ENCODE measurements at regions not wholly inside any gene's neighbourhood (a gene's known extent, or its start where the extent isn't known, plus 50 kb on each side); places are given as distances from the start of the nearest gene placed in this dataset.

DNA sequence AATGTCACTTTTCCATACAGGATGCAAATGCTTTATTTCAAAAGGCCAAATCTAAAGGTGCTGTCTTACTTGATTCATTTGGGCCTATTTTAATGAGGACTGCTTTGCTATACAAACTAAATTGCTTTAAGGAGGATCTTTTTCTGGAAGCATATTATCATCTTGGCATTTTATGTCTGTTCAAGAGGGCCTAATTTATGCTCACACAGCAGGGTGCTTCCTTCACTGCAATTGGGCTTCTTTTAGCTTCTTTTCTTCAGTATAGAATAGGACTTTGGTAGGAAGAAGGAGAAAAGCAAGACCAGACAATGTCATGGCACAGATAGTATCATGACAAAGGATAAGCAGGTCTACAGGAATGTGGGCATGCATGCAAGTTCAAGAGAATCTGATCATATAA lies 222.4 kb upstream of the ANKRD50 start:
- H3K4me1 ChIP-seq (ENCODE audit: control insufficient read depth in 1 of 2, insufficient read depth in 2 of 2, low read length in 2 of 2) = no peaks in the 10 kb centered on the region
- H3K9me3 Mint-ChIP-seq = peaks cover 0 to 2% (median 0%) of the 10 kb centered on the region in 7 donors
- no peak for DNase-seq
- no peak for TF ChIP-seq CTCF (IDR thresholded peaks at IDR 0.05)
- H3K27ac ChIP-seq (ENCODE audit: low read depth in 1 of 2, low read length in 2 of 2) = no peak overlapping the region
- no peak overlapping the region for H3K27ac Mint-ChIP-seq
- H4K20me1 ChIP-seq (ENCODE audit: insufficient read depth, low read length) = no peaks in the 10 kb centered on the region
- H3K36me3 Mint-ChIP-seq = no peaks in the 10 kb centered on the region
- H3K4me2 ChIP-seq (replicated peaks; ENCODE audit: extremely low read depth, low read length, poor library complexity, severe bottlenecking) = no peak overlapping the region
- no peaks in the 10 kb centered on the region for H3K27me3 ChIP-seq (ENCODE audit: control insufficient read depth in 2 of 2, insufficient read depth in 2 of 2, low read length in 2 of 2)
- intact Hi-C loops (cut with micrococcal nuclease) = no loop called here
- no peak overlapping the region for H3K9ac ChIP-seq (ENCODE audit: insufficient read depth, low read length, poor library complexity, severe bottlenecking)
- H3K4me3 ChIP-seq (replicated peaks in 1 of 3; ENCODE audit: low read depth in 2 of 3, low read length in 3 of 3) = no peak overlapping the region
- no peaks in the 10 kb centered on the region for H3K79me2 ChIP-seq (ENCODE audit: insufficient read depth, low read length)
- peaks cover 0 to 4% (median 0%) of the 10 kb centered on the region in 3 donors for H3K27me3 Mint-ChIP-seq (ENCODE audit: low read depth in 3 of 3)
- no peak overlapping the region for H3K4me3 Mint-ChIP-seq
- H3K36me3 ChIP-seq (replicated peaks in 1 of 2; ENCODE audit: control insufficient read depth in 1 of 2, insufficient read depth in 2 of 2, low read length in 2 of 2) = no peaks in the 10 kb centered on the region
- H3K9me3 ChIP-seq (replicated peaks in 1 of 2; ENCODE audit: control insufficient read depth in 1 of 2, insufficient read depth in 1 of 2, low read length in 2 of 2) = no peaks in the 10 kb centered on the region
- H3K4me1 Mint-ChIP-seq = no peaks in the 10 kb centered on the region
- no peak overlapping the region for H2AFZ ChIP-seq (ENCODE audit: insufficient read depth, low read depth, low read length, poor library complexity, severe bottlenecking)

GRCh38 chr4:124933521-124933920 lies 221.0 kb upstream of the ANKRD50 start:
- TF ChIP-seq CTCF (IDR thresholded peaks at IDR 0.05) = no peak
- H3K36me3 ChIP-seq (replicated peaks in 1 of 2; ENCODE audit: control insufficient read depth in 1 of 2, insufficient read depth in 2 of 2, low read length in 2 of 2) = no peaks in the 10 kb centered on the region
- intact Hi-C loops (cut with micrococcal nuclease) = no loop called here
- H4K20me1 ChIP-seq (ENCODE audit: insufficient read depth, low read length) = no peaks in the 10 kb centered on the region
- Mint-ChIP-seq H3K27me3 (ENCODE audit: low read depth in 3 of 3) (peaks cover 0 to 4% (median 0%) of the 10 kb centered on the region in 3 donors), H3K36me3 (no peaks in the 10 kb centered on the region), H3K4me3 (no peak overlapping the region), H3K27ac (no peak overlapping the region), H3K9me3 (peaks cover 0 to 2% (median 0%) of the 10 kb centered on the region in 7 donors), H3K4me1 (no peaks in the 10 kb centered on the region)
- H2AFZ ChIP-seq (ENCODE audit: insufficient read depth, low read depth, low read length, poor library complexity, severe bottlenecking) = no peak overlapping the region
- no peaks in the 10 kb centered on the region for H3K27me3 ChIP-seq (ENCODE audit: control insufficient read depth in 2 of 2, insufficient read depth in 2 of 2, low read length in 2 of 2)
- no peaks in the 10 kb centered on the region for H3K79me2 ChIP-seq (ENCODE audit: insufficient read depth, low read length)
- WGBS (ENCODE audit: insufficient coverage) = 89% methylated on average over 2 of the region's 2 CpGs
- DNase-seq = no peak
- no peaks in the 10 kb centered on the region for H3K4me1 ChIP-seq (ENCODE audit: control insufficient read depth in 1 of 2, insufficient read depth in 2 of 2, low read length in 2 of 2)
- no peak overlapping the region for H3K27ac ChIP-seq (ENCODE audit: low read depth in 1 of 2, low read length in 2 of 2)
- no peak overlapping the region for H3K4me3 ChIP-seq (replicated peaks in 1 of 3; ENCODE audit: low read depth in 2 of 3, low read length in 3 of 3)
- no peak overlapping the region for H3K4me2 ChIP-seq (replicated peaks; ENCODE audit: extremely low read depth, low read length, poor library complexity, severe bottlenecking)
- no peak overlapping the region for H3K9ac ChIP-seq (ENCODE audit: insufficient read depth, low read length, poor library complexity, severe bottlenecking)
- no peaks in the 10 kb centered on the region for H3K9me3 ChIP-seq (replicated peaks in 1 of 2; ENCODE audit: control insufficient read depth in 1 of 2, insufficient read depth in 1 of 2, low read length in 2 of 2)
